Mesothelial cell of epicardium (in vitro differentiated cells): ENCODE measurements at regions not wholly inside any gene's neighbourhood (a gene's known extent, or its start where the extent isn't known, plus 50 kb on each side); places are given as distances from the start of the nearest gene placed in this dataset.

Experiments used
- DNase-seq, 2 experiments: peaks; one replicate each; pipeline ENCODE4 v3.0.0; 2021; ENCODE audit warnings: low spot score in 2 of 2; ENCODE audit not compliant: unreplicated experiment in 2 of 2
- H3K27ac Mint-ChIP-seq: 2 replicates; pipeline ENCODE4 v1.8.0; 2021; ENCODE audit warnings: mixed read lengths
- H3K27me3 Mint-ChIP-seq: 2 replicates; pipeline ENCODE4 v1.8.0; 2021; ENCODE audit warnings: low read depth, mixed read lengths
- H3K36me3 Mint-ChIP-seq: 2 replicates; pipeline ENCODE4 v1.8.0; 2021; ENCODE audit warnings: mixed read lengths
- H3K4me1 Mint-ChIP-seq: 2 replicates; pipeline ENCODE4 v1.8.0; 2021; ENCODE audit warnings: mixed read lengths
- H3K4me3 Mint-ChIP-seq: 2 replicates; pipeline ENCODE4 v1.8.0; 2021; ENCODE audit warnings: mild to moderate bottlenecking, moderate library complexity, mixed read lengths
- H3K9me3 Mint-ChIP-seq: 2 replicates; pipeline ENCODE4 v1.8.0; 2021; ENCODE audit warnings: mixed read lengths
- CTCF ChIP-seq: fragments of 200-600 bp; sonication (generic); IDR thresholded peaks from one replicate; pipeline ENCODE4 v1.5.0; 2021; ENCODE audit warnings: antibody characterized with exemption; ENCODE audit not compliant: unreplicated experiment

GRCh38 chr5:67541875-67542274 lies 345.3 kb upstream of the CD180 start:
- no peak for DNase-seq
- Mint-ChIP-seq H3K27ac (no peak overlapping the region), H3K4me1 (no peaks in the 10 kb centered on the region), H3K9me3 (no peaks in the 10 kb centered on the region), H3K4me3 (no peak overlapping the region), H3K36me3 (no peaks in the 10 kb centered on the region), H3K27me3 (no peaks in the 10 kb centered on the region)
- no peak for TF ChIP-seq CTCF

GRCh38 chr5:67538855-67539506 lies 342.4 kb upstream of the CD180 start:
- Mint-ChIP-seq H3K27me3 (no peaks in the 10 kb centered on the region), H3K27ac (no peak overlapping the region), H3K9me3 (no peaks in the 10 kb centered on the region), H3K36me3 (no peaks in the 10 kb centered on the region), H3K4me1 (peaks cover 5% of the 10 kb centered on the region), H3K4me3 (no peak overlapping the region)
- TF ChIP-seq CTCF, result no peak
- DNase-seq, result no peak

GRCh38 chr5:67537439-67538148 lies 341.0 kb upstream of the CD180 start:
- peaks cover 11% of the 10 kb centered on the region for H3K4me1 Mint-ChIP-seq
- no peak overlapping the region for H3K4me3 Mint-ChIP-seq
- no peaks in the 10 kb centered on the region for H3K9me3 Mint-ChIP-seq
- DNase-seq, result no peak
- no peak for TF ChIP-seq CTCF
- H3K27ac Mint-ChIP-seq, result no peak overlapping the region
- no peaks in the 10 kb centered on the region for H3K27me3 Mint-ChIP-seq
- H3K36me3 Mint-ChIP-seq, result no peaks in the 10 kb centered on the region

GRCh38 chr5:67536866-67537265 lies 340.3 kb upstream of the CD180 start:
- no peak for TF ChIP-seq CTCF

GRCh38 chr5:67530609-67531255 lies 334.1 kb upstream of the CD180 start:
- Mint-ChIP-seq H3K36me3 (peaks cover 9% of the 10 kb centered on the region), H3K27ac (no peak overlapping the region), H3K4me3 (no peak overlapping the region), H3K27me3 (peaks cover 4% of the 10 kb centered on the region), H3K4me1 (peaks cover 25% of the 10 kb centered on the region), H3K9me3 (peaks cover 11% of the 10 kb centered on the region)
- peak in 1 of 2 experiments; percentile 48 for DNase-seq
- no peak for TF ChIP-seq CTCF

More at GRCh38 chr5:67536866-67537265, 340.3 kb upstream of the CD180 start:
- Mint-ChIP-seq H3K27ac (no peak overlapping the region), H3K4me3 (no peak overlapping the region), H3K4me1 (peaks cover 17% of the 10 kb centered on the region), H3K36me3 (no peaks in the 10 kb centered on the region), H3K27me3 (no peaks in the 10 kb centered on the region), H3K9me3 (no peaks in the 10 kb centered on the region)
- no peak for DNase-seq
